ENCODE measurements at regions not wholly inside any gene's neighbourhood (a gene's known extent, or its start where the extent isn't known, plus 50 kb on each side); places are given as distances from the start of the nearest gene placed in this dataset.
"Not testable (repeated sequence)": the region's sequence is repeated elsewhere in the genome, so short reads cannot be mapped to it uniquely, and the experiment has no call there.

DNA sequence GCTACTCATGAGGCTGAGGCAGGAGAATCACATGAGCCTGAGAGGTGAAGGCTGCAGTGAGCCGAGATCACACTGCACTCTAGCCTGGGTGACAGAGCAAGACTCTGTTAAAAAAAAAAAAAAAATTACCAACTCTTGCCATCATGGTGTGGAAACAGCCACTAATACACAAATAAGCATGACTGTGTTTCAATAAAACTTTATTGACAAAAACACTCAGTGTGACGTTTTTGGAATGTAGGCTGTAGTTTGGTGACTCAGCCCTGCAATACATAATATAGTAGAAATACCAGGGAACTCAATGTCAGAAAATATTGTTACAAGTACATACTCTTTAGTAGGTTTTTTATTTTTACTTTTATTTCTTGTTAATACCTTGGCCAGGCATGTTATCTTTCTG is 207.1 kb downstream of the CASP12 start:
- TF ChIP-seq, protein P1, sequence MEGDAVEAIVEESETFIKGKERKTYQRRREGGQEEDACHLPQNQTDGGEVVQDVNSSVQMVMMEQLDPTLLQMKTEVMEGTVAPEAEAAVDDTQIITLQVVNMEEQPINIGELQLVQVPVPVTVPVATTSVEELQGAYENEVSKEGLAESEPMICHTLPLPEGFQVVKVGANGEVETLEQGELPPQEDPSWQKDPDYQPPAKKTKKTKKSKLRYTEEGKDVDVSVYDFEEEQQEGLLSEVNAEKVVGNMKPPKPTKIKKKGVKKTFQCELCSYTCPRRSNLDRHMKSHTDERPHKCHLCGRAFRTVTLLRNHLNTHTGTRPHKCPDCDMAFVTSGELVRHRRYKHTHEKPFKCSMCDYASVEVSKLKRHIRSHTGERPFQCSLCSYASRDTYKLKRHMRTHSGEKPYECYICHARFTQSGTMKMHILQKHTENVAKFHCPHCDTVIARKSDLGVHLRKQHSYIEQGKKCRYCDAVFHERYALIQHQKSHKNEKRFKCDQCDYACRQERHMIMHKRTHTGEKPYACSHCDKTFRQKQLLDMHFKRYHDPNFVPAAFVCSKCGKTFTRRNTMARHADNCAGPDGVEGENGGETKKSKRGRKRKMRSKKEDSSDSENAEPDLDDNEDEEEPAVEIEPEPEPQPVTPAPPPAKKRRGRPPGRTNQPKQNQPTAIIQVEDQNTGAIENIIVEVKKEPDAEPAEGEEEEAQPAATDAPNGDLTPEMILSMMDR (IDR thresholded peaks at IDR 0.05; ENCODE audit: control extremely low read depth, extremely low read depth, low read depth, missing control alignments) = no peak
- POLR2A ChIA-PET = no interaction called here
- CTCF ChIA-PET = no interaction called here
- DNase-seq (ENCODE audit: extremely low spot score) = no peak

DNA sequence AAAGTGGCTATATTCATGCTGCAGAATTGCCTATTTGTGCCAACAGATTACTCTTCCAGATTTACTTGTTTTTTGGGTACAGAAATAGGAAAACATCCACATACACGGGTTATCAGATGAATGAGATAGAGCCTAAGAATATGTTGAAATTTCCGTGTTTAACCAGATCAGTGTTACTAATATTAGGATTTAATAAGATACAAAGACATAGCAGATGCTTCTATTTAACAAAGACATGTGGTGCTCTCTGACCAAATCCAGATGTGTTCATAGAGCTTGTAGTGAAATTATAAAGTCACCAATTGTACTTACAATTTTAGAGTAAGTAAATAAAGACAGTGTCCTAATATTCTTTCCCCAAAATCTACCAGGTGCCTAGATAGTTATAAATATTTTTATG is 208.0 kb downstream of the CASP12 start:
- ChIA-PET CTCF (no interaction called here), POLR2A (no interaction called here)
- no peak for DNase-seq (ENCODE audit: extremely low spot score)
- TF ChIP-seq, protein P1 (IDR thresholded peaks at IDR 0.05; ENCODE audit: control extremely low read depth, extremely low read depth, low read depth, missing control alignments) = no peak

DNA sequence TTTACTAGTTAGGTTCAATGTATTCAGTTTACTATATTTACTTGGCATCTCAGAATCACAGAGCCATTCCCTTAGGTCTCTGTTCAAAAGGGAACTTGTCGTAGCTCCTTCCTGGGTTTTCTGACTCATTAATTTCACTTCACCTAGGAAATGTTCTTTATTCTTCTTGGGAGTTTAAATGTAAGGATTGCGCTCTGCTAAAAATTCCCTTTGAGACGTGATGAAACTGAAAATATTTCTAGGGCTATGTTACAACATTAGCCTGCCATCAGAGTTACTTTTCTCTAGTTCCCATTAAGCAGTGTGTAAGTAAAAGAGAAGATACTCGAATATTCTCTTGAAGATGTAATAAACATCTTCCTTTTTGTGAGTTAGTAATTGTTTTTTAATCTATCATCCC is 209.5 kb downstream of the CASP12 start:
- TF ChIP-seq, protein P1 (IDR thresholded peaks at IDR 0.05; ENCODE audit: control extremely low read depth, extremely low read depth, low read depth, missing control alignments) = no peak
- CTCF ChIA-PET = no interaction called here
- DNase-seq (ENCODE audit: extremely low spot score) = no peak
- POLR2A ChIA-PET = no interaction called here

DNA sequence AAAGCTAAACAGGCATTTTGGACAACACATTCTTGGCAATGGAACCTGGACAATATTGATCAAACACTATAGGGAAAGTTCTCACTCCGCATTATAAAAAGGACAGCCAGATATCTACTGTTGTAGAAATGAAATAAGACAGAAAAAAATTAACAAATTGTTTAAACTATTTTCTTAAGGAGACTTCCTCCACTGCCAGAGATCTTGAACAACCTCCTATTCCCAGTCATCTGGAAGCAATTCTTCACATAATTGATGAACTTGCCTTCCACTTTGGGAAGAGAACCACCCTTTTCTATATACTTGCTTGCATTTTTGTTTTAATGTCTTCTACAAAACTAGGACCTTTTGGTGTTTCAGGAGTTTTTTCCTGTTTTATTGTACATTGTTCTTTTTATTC is 216.1 kb downstream of the CASP12 start:
- TF ChIP-seq, protein P1 (IDR thresholded peaks at IDR 0.05; ENCODE audit: control extremely low read depth, extremely low read depth, low read depth, missing control alignments) = no peak
- POLR2A ChIA-PET = no interaction called here
- no peak for DNase-seq (ENCODE audit: extremely low spot score)
- CTCF ChIA-PET = no interaction called here

DNA sequence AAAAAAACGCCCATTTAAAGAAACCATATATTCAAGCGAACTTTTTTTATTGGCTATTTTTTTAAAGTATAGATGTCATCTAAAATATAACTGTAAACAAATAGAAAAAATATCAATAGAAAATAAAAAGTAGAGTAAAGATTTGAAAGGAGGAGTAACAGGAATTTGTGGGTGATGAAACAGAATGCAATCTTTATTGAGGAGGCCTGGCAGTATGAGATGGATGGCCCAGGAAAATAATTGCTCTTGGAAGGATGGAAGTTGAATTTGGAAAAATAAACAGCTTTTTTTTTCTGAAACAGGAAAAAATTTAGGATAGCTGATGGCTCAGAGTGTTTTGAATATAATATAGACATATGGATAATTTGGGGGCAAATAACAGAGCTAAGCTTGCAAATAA is 219.0 kb downstream of the CASP12 start:
- ChIA-PET POLR2A (no interaction called here), CTCF (no interaction called here)
- TF ChIP-seq, protein P1 (IDR thresholded peaks at IDR 0.05; ENCODE audit: control extremely low read depth, extremely low read depth, low read depth, missing control alignments) = no peak
- DNase-seq (ENCODE audit: extremely low spot score) = no peak

DNA sequence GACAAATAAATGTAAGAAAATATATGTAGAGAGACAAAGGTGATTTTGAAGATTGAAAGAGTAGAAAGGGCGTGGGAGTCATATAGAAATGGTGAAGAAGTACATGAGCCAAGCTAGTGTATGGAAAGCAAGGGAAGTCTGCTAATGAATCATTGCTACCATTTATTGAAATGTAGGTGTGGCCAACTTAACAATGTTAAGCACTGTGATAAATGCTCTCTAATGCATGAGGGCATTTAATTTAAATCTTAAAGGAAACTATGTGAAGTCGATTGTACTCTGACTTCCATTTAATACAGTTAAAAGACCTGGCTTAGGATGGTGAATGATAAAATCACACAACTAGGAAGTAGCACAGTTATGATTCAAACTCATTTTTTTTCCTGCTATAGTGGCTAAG is 219.9 kb downstream of the CASP12 start:
- TF ChIP-seq, protein P1 (IDR thresholded peaks at IDR 0.05; ENCODE audit: control extremely low read depth, extremely low read depth, low read depth, missing control alignments) = no peak
- CTCF ChIA-PET = no interaction called here
- DNase-seq (ENCODE audit: extremely low spot score) = no peak
- POLR2A ChIA-PET = no interaction called here

DNA sequence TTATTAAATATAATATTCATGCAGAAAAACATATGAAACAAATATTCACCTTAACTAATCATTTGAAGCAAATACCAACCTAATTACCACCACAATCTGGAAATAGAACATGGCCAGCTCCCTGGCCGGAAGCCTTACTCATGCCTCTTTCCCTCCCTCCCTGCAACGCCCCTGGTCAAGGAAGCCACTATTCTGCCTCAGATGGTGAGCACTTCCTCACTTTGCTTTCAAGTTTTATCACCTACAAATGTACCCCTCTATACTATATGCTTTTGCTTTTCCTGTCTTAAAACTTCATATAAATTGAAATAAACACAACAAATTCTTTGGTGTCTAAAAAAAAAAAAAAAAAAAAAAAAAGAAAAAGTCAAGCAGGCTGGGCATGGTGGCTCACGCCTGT is 221.2 kb downstream of the CASP12 start:
- DNase-seq (ENCODE audit: extremely low spot score); CTCF ChIA-PET; POLR2A ChIA-PET: not testable (repeated sequence)

Measured in GM10248 (cell line).